ENCODE measurements at regions not wholly inside any gene's neighbourhood (a gene's known extent, or its start where the extent isn't known, plus 50 kb on each side); places are given as distances from the start of the nearest gene placed in this dataset.
A peak's percentile ranks its signal among the peaks of the same experiment; 100 is the strongest.

DNA sequence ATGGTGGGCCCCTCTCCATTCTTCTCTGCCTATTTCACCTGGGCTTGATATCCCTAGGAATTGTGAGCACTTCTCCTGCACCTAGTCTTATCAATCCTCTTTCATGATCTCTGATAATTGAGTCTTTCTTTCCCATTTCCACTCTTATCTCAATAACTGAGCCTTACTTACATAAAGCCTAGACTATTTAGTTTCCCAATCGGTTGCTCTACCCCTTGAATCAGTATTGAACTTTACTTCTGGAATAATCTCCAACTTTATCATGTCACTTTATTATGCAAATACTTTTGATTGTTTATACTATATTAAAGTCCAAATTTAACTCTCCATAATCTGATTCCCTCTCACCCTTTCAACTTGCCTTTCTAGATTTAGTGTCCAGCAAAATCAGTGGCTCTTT lies 222.7 kb downstream of the SPRY1 start:
- ATAC-seq (no peak), DNase-seq (no peak)
- TF ChIP-seq, protein P1, sequence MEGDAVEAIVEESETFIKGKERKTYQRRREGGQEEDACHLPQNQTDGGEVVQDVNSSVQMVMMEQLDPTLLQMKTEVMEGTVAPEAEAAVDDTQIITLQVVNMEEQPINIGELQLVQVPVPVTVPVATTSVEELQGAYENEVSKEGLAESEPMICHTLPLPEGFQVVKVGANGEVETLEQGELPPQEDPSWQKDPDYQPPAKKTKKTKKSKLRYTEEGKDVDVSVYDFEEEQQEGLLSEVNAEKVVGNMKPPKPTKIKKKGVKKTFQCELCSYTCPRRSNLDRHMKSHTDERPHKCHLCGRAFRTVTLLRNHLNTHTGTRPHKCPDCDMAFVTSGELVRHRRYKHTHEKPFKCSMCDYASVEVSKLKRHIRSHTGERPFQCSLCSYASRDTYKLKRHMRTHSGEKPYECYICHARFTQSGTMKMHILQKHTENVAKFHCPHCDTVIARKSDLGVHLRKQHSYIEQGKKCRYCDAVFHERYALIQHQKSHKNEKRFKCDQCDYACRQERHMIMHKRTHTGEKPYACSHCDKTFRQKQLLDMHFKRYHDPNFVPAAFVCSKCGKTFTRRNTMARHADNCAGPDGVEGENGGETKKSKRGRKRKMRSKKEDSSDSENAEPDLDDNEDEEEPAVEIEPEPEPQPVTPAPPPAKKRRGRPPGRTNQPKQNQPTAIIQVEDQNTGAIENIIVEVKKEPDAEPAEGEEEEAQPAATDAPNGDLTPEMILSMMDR (IDR thresholded peaks at IDR 0.05) = no peak
- peaks cover 15% of the 10 kb centered on the region for H3K4me1 ChIP-seq
- no peaks in the 10 kb centered on the region for H3K9me3 ChIP-seq
- 95 to 100% (median 97%) methylated on average over 1 of the region's 1 CpG for WGBS, 3 donors
- H3K4me3 ChIP-seq = no peak overlapping the region
- intact Hi-C loops (cut with DNase I) = no loop called here
- no peaks in the 10 kb centered on the region for H3K27me3 ChIP-seq (ENCODE audit: insufficient read depth in 3 of 3, low read length in 2 of 3)
- H3K27ac ChIP-seq = no peak overlapping the region
- H3K36me3 ChIP-seq (ENCODE audit: insufficient read depth in 1 of 2, low read depth in 1 of 2) = no peaks in the 10 kb centered on the region

DNA sequence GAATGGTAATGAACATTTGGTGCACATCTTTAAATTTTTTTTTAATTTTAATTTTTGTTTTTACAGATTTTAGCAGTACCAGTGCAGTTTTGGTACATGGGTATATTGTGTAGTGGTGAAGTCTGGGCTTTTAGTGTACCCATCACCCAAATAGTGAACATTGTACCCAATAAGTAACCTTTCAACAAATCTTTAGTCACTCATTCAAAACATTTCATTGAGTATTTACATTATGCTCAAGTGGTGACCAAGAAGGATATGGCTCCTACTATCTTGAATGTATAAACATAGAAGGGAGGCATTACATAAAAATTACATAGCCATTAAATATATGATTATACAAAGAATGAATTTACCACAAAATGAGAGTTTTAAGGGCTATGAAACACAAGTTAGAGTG lies 223.3 kb downstream of the SPRY1 start:
- Histone ChIP-seq H3K36me3 (ENCODE audit: insufficient read depth in 1 of 2, low read depth in 1 of 2) (no peaks in the 10 kb centered on the region), H3K9me3 (no peaks in the 10 kb centered on the region), H3K4me3 (no peak overlapping the region), H3K27me3 (ENCODE audit: insufficient read depth in 3 of 3, low read length in 2 of 3) (no peaks in the 10 kb centered on the region), H3K4me1 (peaks cover 15% of the 10 kb centered on the region), H3K27ac (no peak overlapping the region)
- ATAC-seq (no peak), DNase-seq (no peak)
- intact Hi-C loops (cut with DNase I) = no loop called here
- TF ChIP-seq, protein P1 (IDR thresholded peaks at IDR 0.05) = no peak

DNA sequence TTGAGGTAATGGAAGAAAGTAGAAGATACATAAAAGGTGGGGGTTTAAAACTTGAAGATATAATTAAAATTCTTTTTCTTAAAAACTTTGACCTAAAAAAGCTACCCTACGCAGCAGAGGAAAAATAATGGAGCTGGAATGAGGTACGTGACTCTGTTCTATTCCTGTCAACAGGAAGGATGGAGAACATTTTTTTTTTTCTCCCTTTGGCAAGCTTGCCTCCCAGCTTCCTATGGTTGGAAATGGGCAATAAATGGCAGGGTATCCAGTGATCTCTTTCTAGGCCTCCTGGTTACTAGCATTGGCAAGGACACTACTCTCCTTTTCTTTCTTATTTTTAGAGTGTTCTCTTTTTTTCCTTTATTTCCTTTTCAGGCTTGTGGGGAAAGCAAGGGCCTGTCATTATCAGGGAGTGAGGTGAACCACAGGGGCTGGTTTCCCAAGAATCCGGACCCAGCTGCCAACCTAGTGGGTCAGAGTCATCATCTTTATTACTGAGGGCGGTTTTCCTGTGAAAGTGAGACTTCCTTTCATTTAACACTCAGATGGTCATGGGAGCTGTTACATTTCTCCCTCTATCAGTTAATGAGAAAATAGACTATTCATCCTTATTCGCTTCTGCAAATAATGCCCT lies 224.6 kb downstream of the SPRY1 start:
- ATAC-seq (peak in 1 of 4 donors; percentile 30), DNase-seq (peak in 1 of 2 donors; percentile 22)
- 31 to 55% (median 34%) methylated on average over 5 of the region's 5 CpGs for WGBS, 3 donors
- Histone ChIP-seq H3K27me3 (ENCODE audit: insufficient read depth in 3 of 3, low read length in 2 of 3) (no peaks in the 10 kb centered on the region), H3K9me3 (no peaks in the 10 kb centered on the region), H3K4me3 (no peak overlapping the region), H3K36me3 (ENCODE audit: insufficient read depth in 1 of 2, low read depth in 1 of 2) (no peaks in the 10 kb centered on the region), H3K4me1 (peaks cover 15% of the 10 kb centered on the region), H3K27ac (peak overlapping the region; percentile 27)
- TF ChIP-seq, protein P1 (IDR thresholded peaks at IDR 0.05) = no peak
- intact Hi-C loops (cut with DNase I) = no loop called here

DNA sequence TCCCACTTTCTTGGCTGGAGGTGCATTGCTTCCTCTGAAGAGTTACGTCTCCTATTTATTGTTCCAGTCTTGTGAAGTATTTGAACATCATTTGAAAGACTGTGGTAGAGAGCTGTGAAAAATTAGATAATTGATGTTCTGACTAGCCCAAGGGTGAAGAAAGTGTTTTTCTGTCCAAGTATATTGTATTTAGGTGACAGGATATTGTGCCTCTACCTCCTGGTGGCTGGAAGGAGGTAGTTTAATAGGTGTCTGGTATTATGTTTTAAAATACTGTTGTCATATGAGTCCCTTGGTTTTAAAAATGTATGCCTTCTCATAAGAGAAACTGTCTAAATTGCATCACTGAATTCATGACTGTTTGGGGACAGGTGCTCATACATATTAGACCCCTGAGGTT lies 226.0 kb downstream of the SPRY1 start:
- WGBS, 3 donors = 76 to 85% (median 84%) methylated on average over 1 of the region's 1 CpG

More for the DNA sequence above, 226.0 kb downstream of the SPRY1 start:
- TF ChIP-seq, protein P1 (IDR thresholded peaks at IDR 0.05) = no peak
- intact Hi-C loops (cut with DNase I) = no loop called here
- Histone ChIP-seq H3K36me3 (ENCODE audit: insufficient read depth in 1 of 2, low read depth in 1 of 2) (no peaks in the 10 kb centered on the region), H3K9me3 (no peaks in the 10 kb centered on the region), H3K4me3 (no peak overlapping the region), H3K4me1 (peaks cover 8% of the 10 kb centered on the region), H3K27me3 (ENCODE audit: insufficient read depth in 3 of 3, low read length in 2 of 3) (no peaks in the 10 kb centered on the region), H3K27ac (no peak overlapping the region)
- ATAC-seq (no peak), DNase-seq (no peak)

Measured in psoas muscle (tissue), 7 donors.